ENCODE measurements at regions not wholly inside any gene's neighbourhood (a gene's known extent, or its start where the extent isn't known, plus 50 kb on each side); places are given as distances from the start of the nearest gene placed in this dataset.

GRCh38 chr5:167725264-167725663 lies 566.2 kb upstream of the WWC1 start:
- no peak for DNase-seq

GRCh38 chr5:167725741-167726140 lies 565.7 kb upstream of the WWC1 start:
- DNase-seq, result no peak

GRCh38 chr5:167726642-167727041 lies 564.8 kb upstream of the WWC1 start:
- no peak for DNase-seq

GRCh38 chr5:167730121-167730520 lies 561.3 kb upstream of the WWC1 start:
- DNase-seq, result no peak

GRCh38 chr5:167730656-167731055 lies 560.8 kb upstream of the WWC1 start:
- no peak for DNase-seq

GRCh38 chr5:167731951-167732350 lies 559.5 kb upstream of the WWC1 start:
- no peak for DNase-seq

GRCh38 chr5:167732499-167732898 lies 558.9 kb upstream of the WWC1 start:
- no peak for DNase-seq

- DNase-seq, result no peak
These were observed 554.5 kb upstream of the WWC1 start for GRCh38 chr5:167736992-167737391.

- no peak for DNase-seq
These were observed 547.6 kb upstream of the WWC1 start for GRCh38 chr5:167743695-167744464.

GRCh38 chr5:167745868-167746267 lies 545.6 kb upstream of the WWC1 start:
- DNase-seq, result no peak

GRCh38 chr5:167750586-167750985 lies 540.9 kb upstream of the WWC1 start:
- DNase-seq, result no peak

GRCh38 chr5:167752936-167753335 lies 538.5 kb upstream of the WWC1 start:
- DNase-seq, result no peak

GRCh38 chr5:167753725-167754490 lies 537.5 kb upstream of the WWC1 start:
- no peak for DNase-seq

GRCh38 chr5:167754501-167755021 lies 536.9 kb upstream of the WWC1 start:
- no peak for DNase-seq

GRCh38 chr5:167755420-167755819 lies 536.0 kb upstream of the WWC1 start:
- no peak for DNase-seq

- no peak for DNase-seq
These were observed 532.2 kb upstream of the WWC1 start for GRCh38 chr5:167759057-167759821.

- no peak for DNase-seq
These were observed 527.7 kb upstream of the WWC1 start for GRCh38 chr5:167763772-167764171.

GRCh38 chr5:167764641-167765289 lies 526.7 kb upstream of the WWC1 start:
- DNase-seq, result no peak

- DNase-seq, result no peak
These were observed 526.1 kb upstream of the WWC1 start for GRCh38 chr5:167765352-167765751.

GRCh38 chr5:167766957-167767356 lies 524.5 kb upstream of the WWC1 start:
- DNase-seq, result no peak

GRCh38 chr5:167767795-167768194 lies 523.6 kb upstream of the WWC1 start:
- DNase-seq, result no peak

- DNase-seq, result no peak
These were observed 521.5 kb upstream of the WWC1 start for GRCh38 chr5:167769846-167770413.

Measured in activated CD4-positive, alpha-beta T cell treated with anti-CD3 and anti-CD28 coated beads, Interleukin-10, Interleukin-2, amounts not matched to agents 100 ng/mL and 50 ng/mL, durations not matched to agents 16 hours and 8 hours (primary cell).